ENCODE measurements at regions not wholly inside any gene's neighbourhood (a gene's known extent, or its start where the extent isn't known, plus 50 kb on each side); places are given as distances from the start of the nearest gene placed in this dataset.
A peak's percentile ranks its signal among the peaks of the same experiment; 100 is the strongest.

DNA sequence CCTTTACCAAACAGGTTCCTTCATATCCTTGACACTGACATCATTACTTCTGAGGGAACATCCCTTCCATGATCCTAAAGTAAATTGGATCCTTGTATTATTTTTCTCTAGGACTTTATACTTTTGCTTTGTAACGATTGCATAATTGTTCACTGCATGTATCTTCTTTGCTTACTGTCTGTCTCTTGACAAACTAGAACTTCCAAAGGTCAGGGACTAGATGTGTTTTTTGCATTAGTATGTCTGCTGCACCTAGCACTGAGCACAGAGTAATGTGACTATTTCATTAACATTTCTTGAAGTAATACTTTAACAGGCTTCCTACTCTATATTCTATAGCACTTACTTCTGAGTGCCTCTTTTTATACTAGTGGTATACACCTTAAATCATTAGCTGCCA lies 976.6 kb upstream of the SORCS1 start:
- H3K4me3 ChIP-seq (replicated peaks; ENCODE audit: low read depth, low read length), result no peak overlapping the region
- no peak for TF ChIP-seq CTCF (IDR thresholded peaks at IDR 0.05; ENCODE audit: low read length, missing control alignments)
- no peak for DNase-seq (ENCODE audit: low read depth)

DNA sequence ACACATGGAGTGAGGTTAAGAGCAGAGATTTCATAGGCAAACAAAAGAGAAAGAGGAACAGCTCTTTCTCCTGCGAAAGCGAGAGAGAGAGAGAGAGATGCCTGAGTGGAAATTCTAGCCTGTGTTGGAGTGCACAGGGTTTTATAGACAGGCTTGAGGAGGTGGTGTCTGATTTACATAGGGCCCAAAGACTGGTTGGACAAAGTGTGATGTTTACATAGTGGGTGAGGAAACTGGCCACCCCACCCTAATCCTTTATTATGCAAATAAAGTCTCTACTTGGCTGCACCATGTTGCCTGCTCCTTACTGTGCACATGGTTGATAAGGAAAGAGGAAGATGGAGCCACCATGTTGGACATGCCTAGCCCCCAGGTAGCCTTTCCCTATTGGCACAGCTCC lies 967.8 kb upstream of the SORCS1 start:
- H3K4me3 ChIP-seq (replicated peaks; ENCODE audit: low read depth, low read length), result no peak overlapping the region
- no peak for DNase-seq (ENCODE audit: low read depth)
- TF ChIP-seq CTCF (IDR thresholded peaks at IDR 0.05; ENCODE audit: low read length, missing control alignments), result no peak

GRCh38 chr10:108130575-108130974 lies 966.1 kb upstream of the SORCS1 start:
- no peak for TF ChIP-seq CTCF (IDR thresholded peaks at IDR 0.05; ENCODE audit: low read length, missing control alignments)
- DNase-seq (ENCODE audit: low read depth), result no peak
- H3K4me3 ChIP-seq (replicated peaks; ENCODE audit: low read depth, low read length), result no peak overlapping the region

GRCh38 chr10:108112218-108112617 lies 947.7 kb upstream of the SORCS1 start:
- no peak for TF ChIP-seq CTCF (IDR thresholded peaks at IDR 0.05; ENCODE audit: low read length, missing control alignments)
- peak; percentile 0 for DNase-seq (ENCODE audit: low read depth)
- no peak overlapping the region for H3K4me3 ChIP-seq (replicated peaks; ENCODE audit: low read depth, low read length)

DNA sequence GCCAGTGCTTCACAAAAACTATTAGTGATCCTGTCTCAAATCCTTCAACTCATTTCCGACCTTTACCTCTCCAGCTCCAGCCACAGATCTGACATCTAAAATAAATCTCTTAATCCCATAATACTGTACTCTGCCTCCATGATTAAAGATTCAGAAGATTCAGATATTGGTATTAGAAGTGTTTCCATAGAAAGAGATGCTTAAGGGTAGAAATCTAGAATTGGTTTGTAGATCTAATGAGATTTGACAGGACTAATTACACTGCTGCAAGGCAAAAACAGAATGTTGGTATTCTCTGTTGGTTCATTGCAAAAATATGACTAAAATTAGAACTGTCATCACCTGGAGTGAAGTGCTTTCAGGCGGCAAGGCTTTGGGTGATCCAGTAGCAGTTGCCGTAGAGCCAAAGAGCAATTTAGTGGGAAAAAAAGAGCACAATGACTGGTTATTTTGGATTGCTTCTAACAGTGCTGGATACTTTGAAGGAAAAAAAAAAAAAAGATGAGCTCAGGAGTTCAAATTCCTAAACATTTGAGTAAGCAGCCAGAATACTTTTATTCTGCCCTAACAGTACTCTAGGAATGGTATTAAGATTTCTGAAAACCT lies 940.1 kb upstream of the SORCS1 start:
- TF ChIP-seq CTCF (IDR thresholded peaks at IDR 0.05; ENCODE audit: low read length, missing control alignments), result no peak
- no peak for DNase-seq (ENCODE audit: low read depth)

DNA sequence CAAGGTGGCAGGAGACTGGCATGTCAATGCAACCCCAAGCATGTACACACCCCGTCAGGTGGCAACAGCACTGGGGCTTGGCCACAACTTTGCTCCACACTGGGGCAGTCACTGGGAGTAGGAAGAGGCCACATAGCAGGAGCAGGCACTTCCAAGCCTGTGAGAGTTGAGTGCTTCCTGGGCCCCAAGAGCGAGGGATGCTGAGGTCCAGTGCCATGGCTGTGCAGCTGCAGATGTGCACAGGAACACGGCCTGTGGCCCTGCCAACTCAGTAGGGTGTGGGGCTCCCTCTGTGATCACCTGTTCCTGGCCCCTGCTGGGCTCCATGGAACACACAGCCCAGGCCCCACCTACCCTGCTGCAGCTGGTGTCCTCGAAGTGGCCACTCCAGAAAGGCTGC lies 932.8 kb upstream of the SORCS1 start:
- no peak for TF ChIP-seq CTCF (IDR thresholded peaks at IDR 0.05; ENCODE audit: low read length, missing control alignments)
- H3K4me3 ChIP-seq (replicated peaks; ENCODE audit: low read depth, low read length), result no peak overlapping the region
- no peak for DNase-seq (ENCODE audit: low read depth)

More for the DNA sequence above, 940.1 kb upstream of the SORCS1 start:
- no peak overlapping the region for H3K4me3 ChIP-seq (replicated peaks; ENCODE audit: low read depth, low read length)

All from fibroblast of pulmonary artery (primary cell).